HepG2 (cell line): ENCODE measurements at regions not wholly inside any gene's neighbourhood (a gene's known extent, or its start where the extent isn't known, plus 50 kb on each side); places are given as distances from the start of the nearest gene placed in this dataset.

Experiments used
- HNF4A ChIP-seq: sonication (generic); formaldehyde crosslinking; IDR thresholded peaks from 2 replicates; pipeline ENCODE4 v1.4.0; 2020; ENCODE audit warnings: missing genetic modification reagents
- HNRNPH1 ChIP-seq: fragments of 200-400 bp; formaldehyde crosslinking; optimal IDR thresholded peaks from 2 replicates; pipeline ENCODE3; 2017; ENCODE audit warnings: mild to moderate bottlenecking, low read depth, low read length
- TF ChIP-seq, protein P1 (sequence below): IDR thresholded peaks from 2 replicates; pipeline ENCODE4 v1.6.1; 2016; ENCODE audit warnings: missing compliant biosample characterization, missing genetic modification reagents, borderline replicate concordance
- TF ChIP-seq, protein P2 (sequence below), 2 experiments: sonication (generic) in 1 of 2; formaldehyde crosslinking in 1 of 2; IDR thresholded peaks; 2 replicates each; pipeline versions ENCODE4 v1.5.1 to v1.6.1; 2011 to 2020; ENCODE audit warnings: borderline replicate concordance in 1 of 2, low read depth in 1 of 2, low read length in 1 of 2, mild to moderate bottlenecking in 1 of 2, missing genetic modification reagents in 1 of 2, moderate library complexity in 1 of 2

DNA sequence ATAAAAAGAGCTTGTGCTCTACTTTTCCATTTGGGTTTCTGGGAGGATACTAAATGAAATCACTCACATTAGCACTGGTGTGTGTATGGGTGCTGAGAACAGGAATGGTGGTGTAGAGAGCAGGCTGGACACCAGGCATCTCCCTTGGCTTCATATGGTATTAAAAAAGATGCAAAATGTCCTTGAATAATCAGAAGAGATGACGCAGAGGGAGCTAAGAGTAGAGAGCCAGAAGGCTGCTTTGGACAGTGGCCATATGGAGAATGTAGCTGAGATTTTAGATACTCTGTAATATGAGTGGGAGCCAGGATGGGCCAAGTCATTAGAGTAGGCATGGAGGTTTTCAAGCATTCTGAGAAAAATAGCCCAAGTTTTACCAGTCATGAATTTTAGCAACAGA, 112.3 kb upstream of the ZRANB2 start:
- TF ChIP-seq, protein P1, sequence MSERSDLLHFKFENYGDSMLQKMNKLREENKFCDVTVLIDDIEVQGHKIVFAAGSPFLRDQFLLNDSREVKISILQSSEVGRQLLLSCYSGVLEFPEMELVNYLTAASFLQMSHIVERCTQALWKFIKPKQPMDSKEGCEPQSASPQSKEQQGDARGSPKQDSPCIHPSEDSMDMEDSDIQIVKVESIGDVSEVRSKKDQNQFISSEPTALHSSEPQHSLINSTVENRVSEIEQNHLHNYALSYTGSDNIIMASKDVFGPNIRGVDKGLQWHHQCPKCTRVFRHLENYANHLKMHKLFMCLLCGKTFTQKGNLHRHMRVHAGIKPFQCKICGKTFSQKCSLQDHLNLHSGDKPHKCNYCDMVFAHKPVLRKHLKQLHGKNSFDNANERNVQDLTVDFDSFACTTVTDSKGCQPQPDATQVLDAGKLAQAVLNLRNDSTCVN (CRISPR knock-in tag), result no peak
- TF ChIP-seq HNRNPH1 (no peak), HNF4A (CRISPR knock-in tag) (no peak)
- TF ChIP-seq, protein P2, sequence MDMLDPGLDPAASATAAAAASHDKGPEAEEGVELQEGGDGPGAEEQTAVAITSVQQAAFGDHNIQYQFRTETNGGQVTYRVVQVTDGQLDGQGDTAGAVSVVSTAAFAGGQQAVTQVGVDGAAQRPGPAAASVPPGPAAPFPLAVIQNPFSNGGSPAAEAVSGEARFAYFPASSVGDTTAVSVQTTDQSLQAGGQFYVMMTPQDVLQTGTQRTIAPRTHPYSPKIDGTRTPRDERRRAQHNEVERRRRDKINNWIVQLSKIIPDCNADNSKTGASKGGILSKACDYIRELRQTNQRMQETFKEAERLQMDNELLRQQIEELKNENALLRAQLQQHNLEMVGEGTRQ (IDR thresholded peaks at IDR 0.05; ENCODE audit: low read depth, low read length), result no peak
- TF ChIP-seq, protein P2 (CRISPR knock-in tag; IDR thresholded peaks at IDR 0.05; ENCODE audit: borderline replicate concordance), result no peak
